Keratinocyte (primary cell): ENCODE measurements at regions not wholly inside any gene's neighbourhood (a gene's known extent, or its start where the extent isn't known, plus 50 kb on each side); places are given as distances from the start of the nearest gene placed in this dataset.

Experiments used
- DNase-seq: peaks from one replicate; pipeline ENCODE4 v3.0.0-alpha.2; 2011; ENCODE audit warnings: low read depth, missing footprints, low spot score
- FAIRE-seq: peaks from 2 replicates; lab custom pipeline; 2011; peaks lifted over from hg19 to GRCh38; lab: Jason Lieb, UNC
- H2AFZ ChIP-seq: 2 replicates; pipeline ENCODE4 v1.6.0; 2012; ENCODE audit warnings: low read length, control low read depth, inconsistent platforms; ENCODE audit not compliant: control insufficient read depth
- H3K27ac ChIP-seq: 2 replicates; pipeline ENCODE4 v1.5.1; 2011; ENCODE audit warnings: low read length; ENCODE audit not compliant: control insufficient read depth, insufficient read depth
- H3K27me3 ChIP-seq: 3 replicates; pipeline ENCODE4 v1.6.0; 2011; ENCODE audit warnings: low read length; ENCODE audit not compliant: control insufficient read depth, insufficient read depth; ENCODE audit errors: extremely low read depth
- H3K36me3 ChIP-seq, 2 experiments: 2 replicates in 1 of 2; 3 replicates in 1 of 2; pipeline ENCODE4 v1.5.1; 2011; ENCODE audit warnings: low read length in 2 of 2, mild to moderate bottlenecking in 1 of 2; ENCODE audit not compliant: control insufficient read depth in 2 of 2, insufficient read depth in 2 of 2; ENCODE audit errors: extremely low read depth in 1 of 2
- H3K4me1 ChIP-seq: 3 replicates; pipeline ENCODE4 v1.5.1; 2011; ENCODE audit warnings: low read length; ENCODE audit not compliant: control insufficient read depth, insufficient read depth; ENCODE audit errors: extremely low read depth
- H3K4me2 ChIP-seq: 3 replicates; pipeline ENCODE4 v1.6.0; 2011; ENCODE audit warnings: low read depth, low read length; ENCODE audit not compliant: control insufficient read depth, insufficient read depth; ENCODE audit errors: extremely low read depth
- H3K4me3 ChIP-seq, 3 experiments: fragments of 200-600 bp in 1 of 3; sonication (generic) in 1 of 3; 2 replicates in 2 of 3; 3 replicates in 1 of 3; pipeline ENCODE4 v1.5.1; 2011 to 2016; ENCODE audit warnings: low read length in 3 of 3, mild to moderate bottlenecking in 3 of 3, control low read depth in 2 of 3, inconsistent platforms in 1 of 3, low read depth in 1 of 3, mixed read lengths in 1 of 3, mixed run types in 1 of 3, moderate library complexity in 1 of 3; ENCODE audit not compliant: control insufficient read depth in 2 of 3, insufficient read depth in 2 of 3; ENCODE audit errors: extremely low read depth in 1 of 3
- H3K79me2 ChIP-seq: 2 replicates; pipeline ENCODE4 v1.6.0; 2012; ENCODE audit warnings: low read length; ENCODE audit not compliant: control insufficient read depth, insufficient read depth
- H3K9ac ChIP-seq: 3 replicates; pipeline ENCODE4 v1.6.0; 2011; ENCODE audit warnings: low read length; ENCODE audit not compliant: control insufficient read depth, insufficient read depth; ENCODE audit errors: extremely low read depth
- H3K9me1 ChIP-seq: 3 replicates; pipeline ENCODE4 v1.6.0; 2011; ENCODE audit warnings: low read length; ENCODE audit not compliant: control insufficient read depth, insufficient read depth; ENCODE audit errors: extremely low read depth
- H3K9me3 ChIP-seq: 2 replicates; pipeline ENCODE4 v1.5.1; 2012; ENCODE audit warnings: low read depth, low read length; ENCODE audit not compliant: control insufficient read depth
- H4K20me1 ChIP-seq: 3 replicates; pipeline ENCODE4 v1.6.0; 2011; ENCODE audit warnings: low read length; ENCODE audit not compliant: control insufficient read depth, insufficient read depth; ENCODE audit errors: extremely low read depth
- CTCF ChIP-seq, 3 experiments: IDR thresholded peaks in 1 of 3; conservative IDR thresholded peaks in 1 of 3; optimal IDR thresholded peaks in 1 of 3; 2 replicates in 2 of 3; 3 replicates in 1 of 3; pipeline versions ENCODE3 to v1.5.1; 2011; ENCODE audit warnings: low read length in 3 of 3, mild to moderate bottlenecking in 3 of 3, moderate library complexity in 2 of 3, control low read depth in 1 of 3, inconsistent platforms in 1 of 3; ENCODE audit not compliant: insufficient read depth in 2 of 3; ENCODE audit errors: extremely low read depth in 1 of 3
- EZH2 ChIP-seq: IDR thresholded peaks from one replicate; pipeline ENCODE4 v1.6.1; 2012; ENCODE audit warnings: inconsistent platforms, mild to moderate bottlenecking, low read length, moderate library complexity
- dilution Hi-C: fragments of 300-500 bp; cut with MboI; formaldehyde crosslinking; loops from one replicate; pipeline ENCODE4 v1.7.0; 2020; ENCODE audit warnings: low sequenced_read_pairs; ENCODE audit not compliant: extremely low pct_ligation_motif_present

- no peaks in the 10 kb centered on the region for H3K27me3 ChIP-seq
- H3K9me1 ChIP-seq = no peaks in the 10 kb centered on the region
- TF ChIP-seq CTCF (optimal IDR thresholded peaks at IDR 0.05 in 1 of 3, IDR thresholded peaks at IDR 0.05 in 1 of 3, conservative IDR thresholded peaks at IDR 0.05 in 1 of 3; ENCODE audit: extremely low read depth in 1 of 3, insufficient read depth in 2 of 3, low read length in 3 of 3) (no peak), EZH2 (no peak)
- H3K9ac ChIP-seq = no peak overlapping the region
- H2AFZ ChIP-seq = no peak overlapping the region
- no peak overlapping the region for H3K27ac ChIP-seq
- no peaks in the 10 kb centered on the region for H3K79me2 ChIP-seq
- no peak overlapping the region for H3K4me3 ChIP-seq
- H3K36me3 ChIP-seq = no peaks in the 10 kb centered on the region
- no peak overlapping the region for H3K4me2 ChIP-seq
- H3K9me3 ChIP-seq = no peaks in the 10 kb centered on the region
- dilution Hi-C loops = no loop called here
- no peaks in the 10 kb centered on the region for H3K4me1 ChIP-seq
- FAIRE-seq (no peak), DNase-seq (no peak)
- H4K20me1 ChIP-seq = no peaks in the 10 kb centered on the region
Observed at GRCh38 chr6:115004204-115004603, 661.4 kb upstream of the HS3ST5 start.

GRCh38 chr6:115001731-115002350, 659.0 kb upstream of the HS3ST5 start:
- no peaks in the 10 kb centered on the region for H3K4me1 ChIP-seq
- no peaks in the 10 kb centered on the region for H3K27me3 ChIP-seq
- no peak overlapping the region for H3K27ac ChIP-seq
- no peaks in the 10 kb centered on the region for H3K9me3 ChIP-seq
- no peaks in the 10 kb centered on the region for H4K20me1 ChIP-seq
- H2AFZ ChIP-seq = no peak overlapping the region
- dilution Hi-C loops = no loop called here
- H3K4me3 ChIP-seq = no peak overlapping the region
- H3K9ac ChIP-seq = no peak overlapping the region
- DNase-seq (no peak), FAIRE-seq (no peak)
- no peaks in the 10 kb centered on the region for H3K9me1 ChIP-seq
- no peak overlapping the region for H3K4me2 ChIP-seq
- no peak for TF ChIP-seq CTCF (optimal IDR thresholded peaks at IDR 0.05 in 1 of 3, IDR thresholded peaks at IDR 0.05 in 1 of 3, conservative IDR thresholded peaks at IDR 0.05 in 1 of 3; ENCODE audit: extremely low read depth in 1 of 3, insufficient read depth in 2 of 3, low read length in 3 of 3)
- no peak for TF ChIP-seq EZH2
- no peaks in the 10 kb centered on the region for H3K79me2 ChIP-seq
- H3K36me3 ChIP-seq = no peaks in the 10 kb centered on the region
